DOHH2 (cell line): ENCODE measurements at regions not wholly inside any gene's neighbourhood (a gene's known extent, or its start where the extent isn't known, plus 50 kb on each side); places are given as distances from the start of the nearest gene placed in this dataset.

Experiments
- EZH2phosphoT487 ChIP-seq: fragments of 200-600 bp; sonication (generic); IDR thresholded peaks from 2 replicates; pipeline ENCODE4 v1.6.1; 2017; ENCODE audit warnings: borderline replicate concordance, mild to moderate bottlenecking, antibody characterized with exemption, low read length, moderate library complexity, mixed read lengths
- TF ChIP-seq, protein P1 (sequence below): fragments of 200-600 bp; sonication (generic); IDR thresholded peaks from one replicate; pipeline ENCODE4 v1.5.1; 2014; ENCODE audit warnings: antibody characterized with exemption, mild to moderate bottlenecking, low read depth, low read length; ENCODE audit not compliant: poor library complexity, severe bottlenecking

DNA sequence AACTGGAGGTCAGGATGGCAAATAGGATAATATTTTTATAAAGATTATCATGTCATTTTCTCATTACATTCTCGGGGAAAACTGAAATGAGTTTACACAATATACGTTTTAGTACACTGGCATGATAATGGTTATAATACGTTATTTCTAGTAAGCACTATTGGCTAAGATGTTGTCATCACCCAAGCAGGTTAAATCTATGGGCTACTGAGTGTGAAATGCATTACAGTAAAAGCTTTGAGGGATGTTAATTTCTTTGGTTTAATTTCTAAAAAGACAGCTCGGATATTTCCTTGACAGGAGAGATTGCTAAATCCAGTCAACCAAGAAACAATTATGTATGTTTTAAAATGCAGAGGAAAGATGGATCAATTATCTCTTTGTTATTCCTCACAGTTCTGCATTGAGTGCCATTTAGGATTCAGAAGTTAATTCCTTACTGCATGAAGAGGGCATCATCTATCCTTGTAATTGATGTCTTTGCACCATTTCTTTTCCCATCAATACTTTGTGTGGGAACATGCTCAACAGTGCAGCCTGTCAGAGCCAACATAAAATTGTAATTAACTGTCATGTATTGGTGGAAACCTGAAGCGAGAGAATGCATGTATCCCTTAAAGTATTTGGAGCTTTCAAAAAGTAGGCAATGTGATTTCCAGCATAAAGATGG is 222.4 kb upstream of the ZP4 start:
- TF ChIP-seq, protein P1, sequence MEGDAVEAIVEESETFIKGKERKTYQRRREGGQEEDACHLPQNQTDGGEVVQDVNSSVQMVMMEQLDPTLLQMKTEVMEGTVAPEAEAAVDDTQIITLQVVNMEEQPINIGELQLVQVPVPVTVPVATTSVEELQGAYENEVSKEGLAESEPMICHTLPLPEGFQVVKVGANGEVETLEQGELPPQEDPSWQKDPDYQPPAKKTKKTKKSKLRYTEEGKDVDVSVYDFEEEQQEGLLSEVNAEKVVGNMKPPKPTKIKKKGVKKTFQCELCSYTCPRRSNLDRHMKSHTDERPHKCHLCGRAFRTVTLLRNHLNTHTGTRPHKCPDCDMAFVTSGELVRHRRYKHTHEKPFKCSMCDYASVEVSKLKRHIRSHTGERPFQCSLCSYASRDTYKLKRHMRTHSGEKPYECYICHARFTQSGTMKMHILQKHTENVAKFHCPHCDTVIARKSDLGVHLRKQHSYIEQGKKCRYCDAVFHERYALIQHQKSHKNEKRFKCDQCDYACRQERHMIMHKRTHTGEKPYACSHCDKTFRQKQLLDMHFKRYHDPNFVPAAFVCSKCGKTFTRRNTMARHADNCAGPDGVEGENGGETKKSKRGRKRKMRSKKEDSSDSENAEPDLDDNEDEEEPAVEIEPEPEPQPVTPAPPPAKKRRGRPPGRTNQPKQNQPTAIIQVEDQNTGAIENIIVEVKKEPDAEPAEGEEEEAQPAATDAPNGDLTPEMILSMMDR = no peak
- TF ChIP-seq EZH2phosphoT487 = no peak
